GM18909 (cell line): ENCODE measurements at regions not wholly inside any gene's neighbourhood (a gene's known extent, or its start where the extent isn't known, plus 50 kb on each side); places are given as distances from the start of the nearest gene placed in this dataset.

Experiments used
- ATAC-seq: cut with Tn5 transposase; IDR thresholded peaks from one replicate; pipeline ENCODE4 v1.9.1; 2021; ENCODE audit warnings: mild to moderate bottlenecking; ENCODE audit not compliant: unreplicated experiment, poor library complexity

DNA sequence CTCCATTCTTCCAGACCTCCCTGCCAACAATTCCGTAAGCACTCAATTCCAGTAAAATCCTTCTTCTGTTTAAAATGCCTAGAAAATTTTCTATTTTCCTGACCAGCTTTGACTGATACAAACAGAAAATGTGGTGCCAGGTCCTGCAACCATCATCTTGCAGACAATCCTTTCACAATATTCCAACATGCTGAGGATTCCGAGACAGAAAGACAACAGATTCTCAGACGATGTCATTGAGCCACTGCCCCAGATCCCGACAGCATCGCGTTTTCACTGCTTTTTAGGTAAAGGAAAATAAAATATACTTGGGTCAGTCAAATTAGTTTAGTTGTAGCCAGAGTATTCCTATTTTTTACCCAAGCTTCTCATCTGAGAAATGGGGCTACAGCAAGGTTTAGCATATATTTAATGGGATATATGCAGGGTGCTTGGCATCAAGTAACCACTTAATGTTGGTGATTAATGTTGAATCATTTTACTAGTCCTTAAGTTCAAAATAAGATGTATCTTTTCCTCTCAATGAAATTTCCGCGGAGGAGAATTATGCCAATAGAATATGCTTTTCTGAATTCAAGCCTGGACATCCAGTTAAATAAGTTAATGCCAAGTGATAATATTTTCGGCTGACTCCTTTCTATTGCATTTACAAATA is 866.6 kb downstream of the SLC4A3 start:
- ATAC-seq = no peak

- ATAC-seq = no peak
Observed at GRCh38 chr2:220496513-220496912, 869.1 kb downstream of the SLC4A3 start.

GRCh38 chr2:220499225-220499624 is 871.8 kb downstream of the SLC4A3 start:
- no peak for ATAC-seq

GRCh38 chr2:220502539-220502938 is 875.1 kb downstream of the SLC4A3 start:
- ATAC-seq = no peak

DNA sequence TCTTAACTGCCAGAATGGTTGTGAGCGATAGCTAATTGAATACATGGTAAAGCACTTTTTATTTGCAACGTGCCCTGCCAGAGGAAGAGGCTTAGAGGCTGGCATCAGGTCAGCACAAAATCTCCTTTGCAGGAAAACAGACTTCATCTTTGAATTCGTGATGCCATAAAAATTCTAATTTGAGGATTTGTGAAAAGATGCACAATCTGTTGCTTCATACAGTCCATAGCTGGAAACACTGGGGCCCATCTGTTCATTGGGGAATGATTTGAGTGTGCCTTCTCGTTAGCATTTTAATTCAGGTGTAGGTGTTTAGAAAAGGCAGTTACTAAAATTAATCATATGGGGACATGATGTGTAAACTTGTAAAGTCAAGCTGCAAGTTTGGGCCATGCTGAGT is 876.0 kb downstream of the SLC4A3 start:
- ATAC-seq = no peak

DNA sequence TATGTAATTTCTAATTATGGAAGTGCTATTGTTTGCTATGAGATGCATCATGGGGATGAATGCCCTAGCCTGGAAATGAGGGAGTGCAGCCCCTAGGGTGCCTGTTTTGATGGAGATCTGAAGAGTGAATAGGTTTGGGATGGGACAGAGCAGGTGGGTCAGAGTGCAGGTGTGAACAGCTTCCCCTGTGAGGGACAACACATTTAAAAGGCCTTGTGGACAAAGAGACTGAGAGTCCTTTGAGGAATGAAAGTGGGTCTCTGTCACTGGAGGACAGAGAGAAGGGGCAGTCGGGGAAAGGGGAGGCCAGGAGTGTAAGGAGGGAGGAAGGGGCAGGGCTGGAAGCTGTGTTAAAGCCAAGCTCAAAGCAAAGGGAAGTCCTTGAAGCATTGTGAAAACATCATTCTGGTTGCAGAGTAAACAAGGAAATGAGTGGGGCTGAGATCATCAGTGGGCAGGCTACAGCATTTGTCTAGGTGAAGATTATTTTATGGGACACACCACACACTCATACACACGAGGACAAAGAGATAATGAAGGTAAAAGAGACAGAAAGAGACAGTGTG is 877.6 kb downstream of the SLC4A3 start:
- no peak for ATAC-seq

- ATAC-seq = no peak
Observed at GRCh38 chr2:220506466-220506865, 879.0 kb downstream of the SLC4A3 start.

- no peak for ATAC-seq
Observed at GRCh38 chr2:220509096-220509757, 881.8 kb downstream of the SLC4A3 start.

- no peak for ATAC-seq
Observed at GRCh38 chr2:220509966-220510365, 882.5 kb downstream of the SLC4A3 start.

- ATAC-seq = no peak
Observed at GRCh38 chr2:220510668-220511067, 883.2 kb downstream of the SLC4A3 start.

GRCh38 chr2:220512419-220512818 is 885.0 kb downstream of the SLC4A3 start:
- ATAC-seq = no peak

DNA sequence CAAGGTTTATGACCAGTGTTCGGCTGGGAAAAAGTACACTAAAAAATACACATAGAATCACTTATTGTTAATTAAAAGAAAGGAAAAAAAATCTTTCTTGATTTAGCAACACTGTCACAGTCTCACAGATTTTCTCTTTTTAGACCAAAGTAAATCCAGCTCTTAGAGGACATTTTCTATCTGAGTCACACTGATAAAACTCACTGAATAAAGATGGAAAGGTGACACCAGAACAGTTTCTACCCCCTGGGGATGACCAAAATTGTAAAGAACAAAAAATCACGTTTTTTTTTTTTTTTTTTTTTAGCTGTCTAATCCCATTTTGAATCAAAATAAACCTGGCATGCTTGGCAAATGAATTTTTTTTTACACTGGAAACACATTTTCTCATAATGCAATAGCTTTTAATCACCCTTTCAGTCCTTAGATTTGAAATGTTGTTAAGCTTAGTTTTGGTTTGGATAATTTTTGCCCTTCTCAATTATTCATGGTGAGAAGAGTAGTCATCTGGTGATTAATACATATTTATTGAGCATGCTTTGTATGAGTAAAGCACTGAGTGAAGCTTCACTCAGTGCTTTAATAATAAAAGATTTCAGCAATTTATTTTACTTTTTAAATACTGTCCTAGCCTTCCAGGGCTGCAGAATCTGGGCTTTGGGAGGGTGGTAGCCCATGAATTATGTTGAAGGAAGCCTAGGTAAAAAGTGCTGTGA is 886.3 kb downstream of the SLC4A3 start:
- no peak for ATAC-seq

GRCh38 chr2:220521551-220521950 is 894.1 kb downstream of the SLC4A3 start:
- no peak for ATAC-seq

DNA sequence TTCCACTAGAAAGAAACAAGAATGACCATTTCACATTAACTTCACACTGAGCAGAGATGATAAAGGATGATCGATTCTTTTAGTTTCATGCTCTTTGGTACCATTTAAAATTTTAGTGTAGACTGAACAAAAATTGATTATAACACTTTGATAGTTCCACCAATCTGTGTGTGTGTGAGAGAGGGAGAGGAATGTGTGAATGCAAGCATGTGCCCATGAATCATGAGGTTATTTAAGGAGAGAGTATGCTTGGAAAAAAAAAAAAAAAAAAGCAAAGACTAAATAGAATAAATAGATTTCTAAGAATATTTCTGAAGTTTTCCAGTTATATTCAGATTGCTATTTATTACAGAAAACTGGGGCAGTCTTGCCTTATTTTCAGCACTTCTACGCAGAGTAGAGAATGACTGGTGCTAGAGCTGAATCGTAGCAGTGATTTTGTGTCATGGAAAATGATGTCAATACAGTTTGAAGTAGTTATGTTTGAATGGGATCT is 900.8 kb downstream of the SLC4A3 start:
- no peak for ATAC-seq

DNA sequence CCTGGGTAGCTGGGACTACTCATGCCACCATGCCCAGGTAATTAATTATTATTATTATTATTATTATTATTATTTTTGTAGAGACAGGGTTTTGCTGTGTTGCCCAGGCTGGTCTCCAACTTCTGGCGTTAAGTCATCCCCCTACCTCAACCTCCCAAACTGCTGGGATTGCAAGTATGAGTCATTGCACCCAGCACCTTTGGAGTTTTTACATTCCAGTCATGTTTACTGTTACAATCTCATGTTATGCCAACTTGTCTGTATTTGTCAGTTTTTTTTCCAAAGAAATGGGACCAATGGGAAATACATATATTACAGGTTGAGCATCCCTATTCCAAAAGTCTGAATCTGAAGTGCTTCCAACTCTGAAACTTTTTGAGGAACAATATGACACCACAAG is 903.8 kb downstream of the SLC4A3 start:
- no peak for ATAC-seq

DNA sequence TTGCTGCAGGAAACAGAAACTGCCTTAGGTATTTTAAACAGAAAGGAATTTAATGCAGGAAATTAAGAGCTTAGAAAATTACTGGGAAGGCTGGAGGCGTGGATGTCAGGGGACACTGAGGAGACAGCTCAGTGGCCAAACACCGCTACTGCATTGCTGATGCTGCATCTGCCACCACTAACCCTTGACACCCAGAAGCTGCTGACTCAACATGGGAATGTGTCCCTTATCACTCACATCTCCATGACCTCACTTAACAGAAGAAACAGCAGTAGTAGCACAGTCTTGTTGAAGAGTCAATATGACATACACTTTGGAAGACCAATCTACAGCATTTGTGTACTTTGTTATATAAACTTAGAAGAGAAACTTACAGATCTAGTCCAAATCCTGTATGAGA is 906.1 kb downstream of the SLC4A3 start:
- peak; percentile 70 for ATAC-seq

GRCh38 chr2:220539481-220539880 is 912.1 kb downstream of the SLC4A3 start:
- no peak for ATAC-seq

GRCh38 chr2:220544049-220544448 is 916.6 kb downstream of the SLC4A3 start:
- ATAC-seq = no peak

DNA sequence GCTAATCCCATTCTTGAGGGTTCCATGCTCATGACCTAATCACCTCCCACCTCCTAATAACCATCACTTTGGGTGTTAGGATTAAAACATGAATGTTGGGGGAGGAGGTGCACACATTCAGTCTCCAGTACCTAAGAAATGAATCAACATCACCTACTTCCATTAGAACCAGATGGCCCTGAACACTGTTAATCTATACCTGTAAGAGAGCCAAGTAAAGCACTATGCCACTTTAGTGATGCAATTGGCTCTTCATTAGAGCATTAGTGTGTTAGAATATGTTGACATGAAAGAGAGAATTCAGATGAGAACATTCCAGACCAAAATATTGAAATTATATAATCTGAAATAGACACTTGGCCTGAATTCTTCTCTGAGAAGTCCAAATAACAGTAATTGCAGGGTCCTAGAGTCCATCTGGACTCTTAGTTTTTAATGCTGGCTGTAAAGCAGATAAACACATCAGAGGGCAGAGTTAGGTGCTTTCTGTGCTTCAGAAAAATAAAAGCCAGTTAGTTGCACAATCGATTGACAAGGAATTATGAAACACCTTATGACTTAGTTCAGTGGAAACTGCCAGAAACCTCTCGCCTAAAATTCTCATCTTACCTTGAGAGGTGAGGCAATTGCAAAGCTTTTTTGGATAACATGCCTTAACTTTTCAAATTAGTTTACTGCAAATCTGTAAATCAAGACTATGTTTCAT is 923.7 kb downstream of the SLC4A3 start:
- ATAC-seq = no peak

- ATAC-seq = no peak
Observed at GRCh38 chr2:220552790-220553535, 925.5 kb downstream of the SLC4A3 start.
